GM21423 (cell line): ENCODE measurements at regions not wholly inside any gene's neighbourhood (a gene's known extent, or its start where the extent isn't known, plus 50 kb on each side); places are given as distances from the start of the nearest gene placed in this dataset.

Experiments used
- ATAC-seq: cut with Tn5 transposase; IDR thresholded peaks from one replicate; pipeline ENCODE4 v1.9.1; 2021; ENCODE audit warnings: mild to moderate bottlenecking, moderate library complexity; ENCODE audit not compliant: unreplicated experiment

GRCh38 chr18:77501266-77501665 is 251.6 kb downstream of the GALR1 start:
- no peak for ATAC-seq

GRCh38 chr18:77505499-77505898 is 255.9 kb downstream of the GALR1 start:
- no peak for ATAC-seq

- ATAC-seq = no peak
These were observed 262.5 kb downstream of the GALR1 start for GRCh38 chr18:77512152-77512551.

- ATAC-seq = no peak
These were observed 268.3 kb downstream of the GALR1 start for GRCh38 chr18:77517901-77518300.

GRCh38 chr18:77520767-77521166 is 271.1 kb downstream of the GALR1 start:
- ATAC-seq = no peak

- ATAC-seq = no peak
These were observed 272.5 kb downstream of the GALR1 start for GRCh38 chr18:77522051-77522675.

- ATAC-seq = no peak
These were observed 275.3 kb downstream of the GALR1 start for GRCh38 chr18:77524909-77525308.

GRCh38 chr18:77526962-77527361 is 277.3 kb downstream of the GALR1 start:
- ATAC-seq = no peak

- ATAC-seq = no peak
These were observed 279.2 kb downstream of the GALR1 start for GRCh38 chr18:77528872-77529271.

GRCh38 chr18:77529492-77530176 is 280.0 kb downstream of the GALR1 start:
- no peak for ATAC-seq

GRCh38 chr18:77530732-77531131 is 281.1 kb downstream of the GALR1 start:
- no peak for ATAC-seq

GRCh38 chr18:77539860-77540259 is 290.2 kb downstream of the GALR1 start:
- no peak for ATAC-seq

GRCh38 chr18:77544792-77545191 is 295.1 kb downstream of the GALR1 start:
- no peak for ATAC-seq

- no peak for ATAC-seq
These were observed 298.1 kb downstream of the GALR1 start for GRCh38 chr18:77547757-77548156.

- no peak for ATAC-seq
These were observed 299.3 kb downstream of the GALR1 start for GRCh38 chr18:77548790-77549420.

- ATAC-seq = no peak
These were observed 301.0 kb downstream of the GALR1 start for GRCh38 chr18:77550625-77551024.

GRCh38 chr18:77551055-77551454 is 301.4 kb downstream of the GALR1 start:
- ATAC-seq = no peak

- no peak for ATAC-seq
These were observed 303.3 kb downstream of the GALR1 start for GRCh38 chr18:77552945-77553344.

- ATAC-seq = no peak
These were observed 304.4 kb downstream of the GALR1 start for GRCh38 chr18:77554061-77554460.

- no peak for ATAC-seq
These were observed 307.5 kb downstream of the GALR1 start for GRCh38 chr18:77557046-77557587.

GRCh38 chr18:77559274-77559910 is 309.7 kb downstream of the GALR1 start:
- no peak for ATAC-seq
